Thoracic aorta (tissue), 2 donors: ENCODE measurements at regions not wholly inside any gene's neighbourhood (a gene's known extent, or its start where the extent isn't known, plus 50 kb on each side); places are given as distances from the start of the nearest gene placed in this dataset.
"Not testable (repeated sequence)": the region's sequence is repeated elsewhere in the genome, so short reads cannot be mapped to it uniquely, and the experiment has no call there.

Experiments
- ATAC-seq: fragments of 150-250 bp; one replicate; pipeline ENCODE4 v1.8.0; 2017; ENCODE audit warnings: low read depth; ENCODE audit not compliant: insufficient number of reproducible peaks, low FRiP score
- DNase-seq: peaks from one replicate; pipeline ENCODE4 v3.0.0-alpha.2; 2020; ENCODE audit warnings: low spot score
- H3K27ac ChIP-seq, 2 donors: fragments of 200-600 bp; sonication (generic); 1 replicate in 1 of 2; 2 replicates in 1 of 2; pipeline ENCODE4 v1.5.1; 2016; ENCODE audit warnings: mild to moderate bottlenecking in 2 of 2, moderate library complexity in 2 of 2
- H3K27me3 ChIP-seq: fragments of 200-600 bp; sonication (generic); replicated peaks from 2 replicates; pipeline ENCODE4 v1.6.0; 2016; ENCODE audit warnings: mild to moderate bottlenecking; ENCODE audit not compliant: insufficient read depth
- H3K36me3 ChIP-seq: fragments of 200-600 bp; sonication (generic); one replicate; pipeline ENCODE4 v1.5.1; 2016
- H3K4me1 ChIP-seq, 2 donors: fragments of 200-600 bp; sonication (generic); 1 replicate in 1 of 2; 2 replicates in 1 of 2; pipeline versions ENCODE4 v1.5.1 to v1.6.0; 2016; ENCODE audit warnings: low read depth in 2 of 2, mild to moderate bottlenecking in 1 of 2; ENCODE audit not compliant: control insufficient read depth in 1 of 2
- H3K4me3 ChIP-seq: fragments of 200-600 bp; sonication (generic); 2 replicates; pipeline ENCODE4 v1.5.1; 2016; ENCODE audit warnings: mild to moderate bottlenecking
- H3K9me3 ChIP-seq: fragments of 200-600 bp; sonication (generic); 2 replicates; pipeline ENCODE4 v1.5.1; 2016
- CTCF ChIP-seq: fragments of 200-600 bp; sonication (generic); IDR thresholded peaks from one replicate; pipeline ENCODE4 v1.5.1; 2019; ENCODE audit warnings: antibody characterized with exemption

DNA sequence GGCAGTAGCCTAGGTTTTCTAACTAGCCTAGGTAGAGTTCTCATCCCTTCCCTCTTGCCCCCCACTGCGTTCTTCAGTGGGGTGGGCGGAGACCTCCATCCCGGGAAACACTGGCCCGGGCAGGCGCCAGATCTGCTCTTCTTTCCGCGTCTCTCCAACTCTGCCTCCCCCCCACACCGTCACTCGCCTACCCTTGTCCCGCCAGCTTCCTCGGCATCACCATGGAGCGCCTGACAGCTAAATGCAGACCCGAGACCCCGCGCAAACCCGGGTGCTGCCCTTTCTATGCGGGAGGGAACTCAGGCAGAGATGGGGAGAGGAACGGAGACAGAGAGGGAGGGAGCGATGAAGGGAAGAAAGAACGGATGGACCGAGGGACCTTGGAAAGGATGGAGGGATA is 1494.8 kb upstream of the DEFB115 start:
- no peak overlapping the region for H3K27ac ChIP-seq
- DNase-seq (no peak), ATAC-seq (no peak)

GRCh38 chr20:29763821-29764511 is 1493.5 kb upstream of the DEFB115 start:
- Histone ChIP-seq H3K4me1 (no peaks in the 10 kb centered on the region), H3K36me3 (no peaks in the 10 kb centered on the region), H3K27ac (no peak overlapping the region), H3K9me3 (no peaks in the 10 kb centered on the region), H3K4me3 (no peak overlapping the region), H3K27me3 (no peaks in the 10 kb centered on the region)
- ATAC-seq (no peak), DNase-seq (no peak)
- no peak for TF ChIP-seq CTCF

More for the DNA sequence above, 1494.8 kb upstream of the DEFB115 start:
- H3K4me3 ChIP-seq, result no peak overlapping the region
- no peak for TF ChIP-seq CTCF
- H3K9me3 ChIP-seq, result no peaks in the 10 kb centered on the region
- no peaks in the 10 kb centered on the region for H3K27me3 ChIP-seq
- H3K36me3 ChIP-seq, result no peaks in the 10 kb centered on the region
- no peaks in the 10 kb centered on the region for H3K4me1 ChIP-seq

DNA sequence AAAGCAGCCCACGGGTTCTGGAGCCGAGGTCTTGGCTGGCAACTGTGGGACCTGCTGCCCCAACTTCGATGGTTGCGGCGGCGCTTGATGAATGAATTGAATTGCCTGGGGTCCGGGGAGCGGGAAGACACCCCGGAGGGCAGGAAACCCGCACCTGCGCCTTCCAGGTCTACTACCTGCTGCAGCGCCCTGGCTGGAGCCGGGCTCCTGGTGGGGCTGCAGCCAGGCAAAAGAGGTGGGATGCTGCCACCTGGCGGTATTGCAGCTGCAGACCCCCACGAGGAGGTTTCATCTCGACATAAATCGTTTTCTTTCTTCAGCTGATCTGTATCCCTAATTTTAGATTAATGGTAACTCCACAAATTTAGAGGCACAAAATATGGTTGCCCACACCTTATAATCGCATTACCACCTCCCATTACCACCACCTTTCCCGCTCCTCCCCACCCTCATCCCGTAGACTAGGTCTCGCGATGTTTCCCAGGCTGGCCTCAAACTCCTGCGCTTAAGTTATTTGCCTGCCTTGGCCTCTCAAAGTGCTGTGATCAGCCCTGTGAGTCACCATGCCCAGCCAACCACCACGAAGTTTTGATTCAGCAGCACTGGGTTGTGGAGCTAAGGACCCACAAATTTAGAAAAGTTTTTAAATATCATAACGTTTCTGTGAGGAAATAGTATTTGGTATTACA is 1492.4 kb upstream of the DEFB115 start:
- H3K27me3 ChIP-seq, H3K4me3 ChIP-seq, ATAC-seq, H3K27ac ChIP-seq, H3K9me3 ChIP-seq, H3K36me3 ChIP-seq, H3K4me1 ChIP-seq, DNase-seq: not testable (repeated sequence)

GRCh38 chr20:29778033-29778432 is 1479.4 kb upstream of the DEFB115 start:
- H3K36me3 ChIP-seq, ATAC-seq, H3K4me1 ChIP-seq, H3K9me3 ChIP-seq, H3K27ac ChIP-seq, DNase-seq, H3K4me3 ChIP-seq, H3K27me3 ChIP-seq: not testable (repeated sequence)

- not testable (repeated sequence) for ATAC-seq, DNase-seq, H3K36me3 ChIP-seq, H3K4me3 ChIP-seq, H3K4me1 ChIP-seq, H3K27me3 ChIP-seq, H3K9me3 ChIP-seq, H3K27ac ChIP-seq
These were observed 1476.2 kb upstream of the DEFB115 start for GRCh38 chr20:29781217-29781616.

GRCh38 chr20:29781891-29782290 is 1475.6 kb upstream of the DEFB115 start:
- not testable (repeated sequence) for DNase-seq, H3K27me3 ChIP-seq, ATAC-seq

DNA sequence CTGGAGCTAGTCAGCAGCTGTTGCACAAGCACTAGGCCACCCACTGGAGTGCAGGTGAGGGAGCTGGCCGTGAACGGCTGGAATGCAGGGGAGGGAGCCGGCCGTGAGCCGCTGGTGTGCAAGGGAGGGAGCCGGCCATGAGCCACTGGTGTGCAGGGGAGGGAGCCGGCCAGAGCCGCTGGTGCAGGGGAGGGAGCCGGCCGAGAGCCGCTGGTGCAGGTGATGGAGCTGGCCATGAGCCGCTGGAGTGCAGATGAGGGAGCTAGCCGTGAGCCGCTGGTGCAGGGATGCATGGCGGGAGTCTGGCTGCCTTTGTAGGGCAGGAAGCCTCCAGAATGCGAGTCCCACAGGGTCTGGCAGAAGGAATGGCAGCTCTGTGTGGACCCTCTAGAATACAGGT is 1470.0 kb upstream of the DEFB115 start:
- H3K27me3 ChIP-seq, H3K27ac ChIP-seq, H3K9me3 ChIP-seq, H3K4me3 ChIP-seq, H3K36me3 ChIP-seq, DNase-seq, H3K4me1 ChIP-seq, ATAC-seq: not testable (repeated sequence)

More at GRCh38 chr20:29781891-29782290, 1475.6 kb upstream of the DEFB115 start:
- not testable (repeated sequence) for H3K27ac ChIP-seq, H3K4me3 ChIP-seq, H3K9me3 ChIP-seq, H3K36me3 ChIP-seq, H3K4me1 ChIP-seq
